ENCODE measurements at regions not wholly inside any gene's neighbourhood (a gene's known extent, or its start where the extent isn't known, plus 50 kb on each side); places are given as distances from the start of the nearest gene placed in this dataset.
"Not testable (repeated sequence)": the region's sequence is repeated elsewhere in the genome, so short reads cannot be mapped to it uniquely, and the experiment has no call there.

- TF ChIP-seq CTCF (conservative IDR thresholded peaks at IDR 0.05; ENCODE audit: low read depth, low read length), result no peak
- no peak overlapping the region for H3K4me3 ChIP-seq (ENCODE audit: low read depth, low read length)
- no peak for DNase-seq (ENCODE audit: low read depth)
Measured at GRCh38 chr5:32165-32564, 59.8 kb upstream of the PLEKHG4B start.

GRCh38 chr5:35521-35920 lies 56.4 kb upstream of the PLEKHG4B start:
- not testable (repeated sequence) for DNase-seq (ENCODE audit: low read depth); H3K4me3 ChIP-seq (ENCODE audit: low read depth, low read length)

- not testable (repeated sequence) for H3K4me3 ChIP-seq (ENCODE audit: low read depth, low read length); DNase-seq (ENCODE audit: low read depth)
Measured at GRCh38 chr5:37207-37606, 54.8 kb upstream of the PLEKHG4B start.

- no peak for TF ChIP-seq CTCF (conservative IDR thresholded peaks at IDR 0.05; ENCODE audit: low read depth, low read length)
- no peak for DNase-seq (ENCODE audit: low read depth)
- H3K4me3 ChIP-seq (ENCODE audit: low read depth, low read length), result no peak overlapping the region
Measured at GRCh38 chr5:39979-40583, 51.9 kb upstream of the PLEKHG4B start.

All from epithelial cell of proximal tubule (primary cell).